CD4-positive, alpha-beta T cell treated with Interleukin-15 for 1 hour (primary cell): ENCODE measurements at regions not wholly inside any gene's neighbourhood (a gene's known extent, or its start where the extent isn't known, plus 50 kb on each side); places are given as distances from the start of the nearest gene placed in this dataset.

Experiments
- DNase-seq: peaks from one replicate; pipeline ENCODE4 v3.0.0-alpha.2; 2020

- no peak for DNase-seq
Observed at GRCh38 chr1:55416164-55416842, 201.1 kb upstream of the USP24 start.

- DNase-seq: no peak
Observed at GRCh38 chr1:55413286-55413685, 198.1 kb upstream of the USP24 start.

GRCh38 chr1:55412060-55412459, 196.9 kb upstream of the USP24 start:
- no peak for DNase-seq

- DNase-seq: no peak
Observed at GRCh38 chr1:55402671-55403464, 187.7 kb upstream of the USP24 start.

- DNase-seq: no peak
Observed at GRCh38 chr1:55402142-55402541, 187.0 kb upstream of the USP24 start.

GRCh38 chr1:55400508-55400907, 185.3 kb upstream of the USP24 start:
- no peak for DNase-seq

GRCh38 chr1:55399346-55399745, 184.2 kb upstream of the USP24 start:
- no peak for DNase-seq

GRCh38 chr1:55396381-55396891, 181.3 kb upstream of the USP24 start:
- DNase-seq: no peak

- DNase-seq: no peak
Observed at GRCh38 chr1:55388960-55389359, 173.8 kb upstream of the USP24 start.

- no peak for DNase-seq
Observed at GRCh38 chr1:55387145-55387544, 172.0 kb upstream of the USP24 start.

- DNase-seq: no peak
Observed at GRCh38 chr1:55386456-55386855, 171.3 kb upstream of the USP24 start.

- DNase-seq: no peak
Observed at GRCh38 chr1:55385402-55386018, 170.3 kb upstream of the USP24 start.

- DNase-seq: no peak
Observed at GRCh38 chr1:55384637-55385036, 169.5 kb upstream of the USP24 start.

- no peak for DNase-seq
Observed at GRCh38 chr1:55382806-55383305, 167.7 kb upstream of the USP24 start.

- no peak for DNase-seq
Observed at GRCh38 chr1:55381983-55382382, 166.8 kb upstream of the USP24 start.

GRCh38 chr1:55381491-55381890, 166.3 kb upstream of the USP24 start:
- DNase-seq: no peak

GRCh38 chr1:55380355-55380970, 165.3 kb upstream of the USP24 start:
- DNase-seq: no peak

GRCh38 chr1:55378582-55378981, 163.4 kb upstream of the USP24 start:
- no peak for DNase-seq

- no peak for DNase-seq
Observed at GRCh38 chr1:55376897-55377296, 161.7 kb upstream of the USP24 start.

- no peak for DNase-seq
Observed at GRCh38 chr1:55375617-55376258, 160.6 kb upstream of the USP24 start.

- no peak for DNase-seq
Observed at GRCh38 chr1:55374801-55375616, 159.8 kb upstream of the USP24 start.

- no peak for DNase-seq
Observed at GRCh38 chr1:55374216-55374615, 159.1 kb upstream of the USP24 start.
